ENCODE measurements at regions not wholly inside any gene's neighbourhood (a gene's known extent, or its start where the extent isn't known, plus 50 kb on each side); places are given as distances from the start of the nearest gene placed in this dataset.

DNA sequence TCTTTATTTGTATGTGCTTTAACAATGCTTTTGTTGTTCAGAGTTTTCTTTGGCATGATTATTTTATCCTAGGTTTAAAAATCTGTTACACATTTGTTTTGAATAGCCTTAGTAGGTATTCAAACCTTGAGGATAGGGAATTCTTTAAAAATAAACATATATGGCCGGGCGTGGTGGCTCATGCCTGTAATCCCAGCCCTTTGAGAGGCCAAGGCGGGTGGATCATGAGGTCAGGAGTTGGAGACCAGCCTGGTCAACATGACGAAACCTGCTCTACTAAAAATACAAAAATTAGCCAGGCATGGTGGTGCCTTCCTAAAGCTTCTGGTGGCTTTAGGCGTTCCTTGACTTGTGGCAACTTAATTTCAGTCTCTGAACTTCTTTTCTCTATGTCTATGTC, 743.3 kb upstream of the EPHA6 start:
- no peak for TF ChIP-seq EZH2 (IDR thresholded peaks at IDR 0.05; ENCODE audit: borderline replicate concordance, low read depth, low read length, poor library complexity, severe bottlenecking)
- TF ChIP-seq, protein P1, sequence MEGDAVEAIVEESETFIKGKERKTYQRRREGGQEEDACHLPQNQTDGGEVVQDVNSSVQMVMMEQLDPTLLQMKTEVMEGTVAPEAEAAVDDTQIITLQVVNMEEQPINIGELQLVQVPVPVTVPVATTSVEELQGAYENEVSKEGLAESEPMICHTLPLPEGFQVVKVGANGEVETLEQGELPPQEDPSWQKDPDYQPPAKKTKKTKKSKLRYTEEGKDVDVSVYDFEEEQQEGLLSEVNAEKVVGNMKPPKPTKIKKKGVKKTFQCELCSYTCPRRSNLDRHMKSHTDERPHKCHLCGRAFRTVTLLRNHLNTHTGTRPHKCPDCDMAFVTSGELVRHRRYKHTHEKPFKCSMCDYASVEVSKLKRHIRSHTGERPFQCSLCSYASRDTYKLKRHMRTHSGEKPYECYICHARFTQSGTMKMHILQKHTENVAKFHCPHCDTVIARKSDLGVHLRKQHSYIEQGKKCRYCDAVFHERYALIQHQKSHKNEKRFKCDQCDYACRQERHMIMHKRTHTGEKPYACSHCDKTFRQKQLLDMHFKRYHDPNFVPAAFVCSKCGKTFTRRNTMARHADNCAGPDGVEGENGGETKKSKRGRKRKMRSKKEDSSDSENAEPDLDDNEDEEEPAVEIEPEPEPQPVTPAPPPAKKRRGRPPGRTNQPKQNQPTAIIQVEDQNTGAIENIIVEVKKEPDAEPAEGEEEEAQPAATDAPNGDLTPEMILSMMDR (conservative IDR thresholded peaks at IDR 0.05; ENCODE audit: low read depth, low read length) = no peak

Measured in A673 (cell line).